Brain microvascular endothelial cell (primary cell): ENCODE measurements at regions not wholly inside any gene's neighbourhood (a gene's known extent, or its start where the extent isn't known, plus 50 kb on each side); places are given as distances from the start of the nearest gene placed in this dataset.
"Not testable (repeated sequence)": the region's sequence is repeated elsewhere in the genome, so short reads cannot be mapped to it uniquely, and the experiment has no call there.

ENCODE experiments used
- DNase-seq: peaks from one replicate; pipeline ENCODE4 v3.0.0-alpha.2; 2020
- H3K27ac ChIP-seq: fragments of 250-450 bp; sonication (Bioruptor Pico); 2 replicates; pipeline ENCODE4 v1.5.1; 2020; ENCODE audit warnings: mild to moderate bottlenecking, moderate library complexity
- H3K27me3 ChIP-seq: fragments of 250-450 bp; sonication (Bioruptor Pico); replicated peaks from 2 replicates; pipeline ENCODE4 v1.5.1; 2020; ENCODE audit warnings: mild to moderate bottlenecking
- H3K36me3 ChIP-seq: fragments of 250-450 bp; sonication (Bioruptor Pico); replicated peaks from 2 replicates; pipeline ENCODE4 v1.5.1; 2020; ENCODE audit warnings: mild to moderate bottlenecking
- H3K4me3 ChIP-seq: 2 replicates; pipeline ENCODE4 v1.5.1; 2011; ENCODE audit warnings: low read depth, mild to moderate bottlenecking, control low read depth, low read length, moderate library complexity
- in situ Hi-C: cut with HindIII; loops from 2 replicates; pipeline ENCODE4 v1.10.0; 2017; ENCODE audit warnings: low sequenced_read_pairs, low pct_ligation_motif_present
- TF ChIP-seq, protein P1 (sequence below): IDR thresholded peaks from 2 replicates; pipeline ENCODE4 v1.5.1; 2011; ENCODE audit warnings: low read depth, mild to moderate bottlenecking, moderate library complexity, low read length, control low read depth, inconsistent platforms; ENCODE audit errors: missing control alignments

- TF ChIP-seq, protein P1, sequence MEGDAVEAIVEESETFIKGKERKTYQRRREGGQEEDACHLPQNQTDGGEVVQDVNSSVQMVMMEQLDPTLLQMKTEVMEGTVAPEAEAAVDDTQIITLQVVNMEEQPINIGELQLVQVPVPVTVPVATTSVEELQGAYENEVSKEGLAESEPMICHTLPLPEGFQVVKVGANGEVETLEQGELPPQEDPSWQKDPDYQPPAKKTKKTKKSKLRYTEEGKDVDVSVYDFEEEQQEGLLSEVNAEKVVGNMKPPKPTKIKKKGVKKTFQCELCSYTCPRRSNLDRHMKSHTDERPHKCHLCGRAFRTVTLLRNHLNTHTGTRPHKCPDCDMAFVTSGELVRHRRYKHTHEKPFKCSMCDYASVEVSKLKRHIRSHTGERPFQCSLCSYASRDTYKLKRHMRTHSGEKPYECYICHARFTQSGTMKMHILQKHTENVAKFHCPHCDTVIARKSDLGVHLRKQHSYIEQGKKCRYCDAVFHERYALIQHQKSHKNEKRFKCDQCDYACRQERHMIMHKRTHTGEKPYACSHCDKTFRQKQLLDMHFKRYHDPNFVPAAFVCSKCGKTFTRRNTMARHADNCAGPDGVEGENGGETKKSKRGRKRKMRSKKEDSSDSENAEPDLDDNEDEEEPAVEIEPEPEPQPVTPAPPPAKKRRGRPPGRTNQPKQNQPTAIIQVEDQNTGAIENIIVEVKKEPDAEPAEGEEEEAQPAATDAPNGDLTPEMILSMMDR, result no peak
- no peak for DNase-seq
Measured at GRCh38 chr2:192391041-192391440, 196.3 kb upstream of the TMEFF2 start.

GRCh38 chr2:192390401-192390800, 195.7 kb upstream of the TMEFF2 start:
- Histone ChIP-seq H3K4me3 (no peak overlapping the region), H3K36me3 (no peaks in the 10 kb centered on the region), H3K27me3 (no peaks in the 10 kb centered on the region), H3K27ac (no peak overlapping the region)
- TF ChIP-seq, protein P1, result no peak
- DNase-seq, result no peak
- in situ Hi-C loops, result no loop called here

More at GRCh38 chr2:192391041-192391440, 196.3 kb upstream of the TMEFF2 start:
- Histone ChIP-seq H3K4me3 (no peak overlapping the region), H3K27ac (no peak overlapping the region), H3K27me3 (no peaks in the 10 kb centered on the region), H3K36me3 (no peaks in the 10 kb centered on the region)
- in situ Hi-C loops, result no loop called here

DNA sequence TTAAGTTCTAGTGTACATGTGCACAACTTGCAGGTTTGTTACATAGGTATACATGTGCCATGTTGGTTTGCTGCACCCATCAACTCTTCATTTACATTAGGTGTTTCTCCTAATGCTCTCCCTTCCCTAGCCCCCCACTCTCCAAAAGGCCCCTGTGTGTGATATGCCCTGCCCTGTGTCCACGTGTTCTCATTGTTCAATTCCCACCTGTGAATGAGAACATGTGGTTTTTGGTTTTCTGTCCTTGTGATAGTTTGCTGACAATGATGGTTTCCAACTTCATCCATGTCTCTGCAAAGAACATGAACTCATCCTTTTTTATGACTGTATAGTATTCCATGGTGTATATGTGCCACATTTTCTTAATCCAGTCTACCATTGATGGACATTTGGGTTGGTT, 189.5 kb upstream of the TMEFF2 start:
- H3K36me3 ChIP-seq, H3K4me3 ChIP-seq, DNase-seq, H3K27me3 ChIP-seq, H3K27ac ChIP-seq, in situ Hi-C loops: not testable (repeated sequence)

DNA sequence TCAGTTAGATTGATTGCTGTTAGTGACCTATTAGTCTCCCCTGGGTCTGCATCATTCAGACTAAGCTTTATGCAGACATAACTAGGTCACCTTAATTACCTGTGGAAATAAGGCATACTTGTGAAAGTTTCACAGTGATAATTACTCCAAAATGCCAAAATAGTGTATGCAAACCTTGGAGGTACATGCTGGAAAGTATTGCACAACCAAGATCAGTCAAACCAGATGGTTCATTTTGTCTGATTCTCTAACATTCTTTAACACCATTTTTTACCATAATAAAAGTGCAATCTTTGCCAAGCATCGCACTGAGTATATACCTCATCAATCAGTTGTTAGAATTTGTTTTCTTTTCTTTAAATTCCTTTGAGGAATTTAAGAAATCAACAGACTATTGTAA, 186.3 kb upstream of the TMEFF2 start:
- Histone ChIP-seq H3K27ac (no peak overlapping the region), H3K27me3 (no peaks in the 10 kb centered on the region), H3K36me3 (no peaks in the 10 kb centered on the region), H3K4me3 (no peak overlapping the region)
- in situ Hi-C loops, result no loop called here
- TF ChIP-seq, protein P1, result no peak
- DNase-seq, result no peak

DNA sequence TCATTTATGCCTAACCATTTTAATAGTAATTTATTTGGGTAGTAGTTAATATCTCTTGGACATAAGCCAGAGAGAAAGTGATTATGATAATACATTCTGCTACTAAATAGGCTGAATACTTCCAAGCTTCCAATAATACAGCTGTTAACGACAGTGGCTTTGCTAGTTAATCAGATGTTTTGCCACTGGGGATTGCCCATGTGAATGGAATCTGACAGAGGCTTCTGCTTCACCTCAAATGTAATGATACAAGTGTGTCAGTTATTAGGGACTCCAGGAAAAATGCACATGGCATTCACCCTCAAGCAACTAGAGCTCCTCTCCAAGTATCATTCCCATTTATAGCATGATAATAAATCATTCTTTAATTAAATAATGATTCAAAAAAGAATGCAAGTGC, 185.0 kb upstream of the TMEFF2 start:
- in situ Hi-C loops, result no loop called here
- TF ChIP-seq, protein P1, result no peak
- DNase-seq, result no peak

GRCh38 chr2:192377173-192377572, 182.4 kb upstream of the TMEFF2 start:
- no peak overlapping the region for H3K27ac ChIP-seq
- in situ Hi-C loops, result no loop called here
- TF ChIP-seq, protein P1, result no peak

More for the DNA sequence above, 185.0 kb upstream of the TMEFF2 start:
- no peak overlapping the region for H3K27ac ChIP-seq
- H3K4me3 ChIP-seq, result no peak overlapping the region
- no peaks in the 10 kb centered on the region for H3K36me3 ChIP-seq
- no peaks in the 10 kb centered on the region for H3K27me3 ChIP-seq

More at GRCh38 chr2:192377173-192377572, 182.4 kb upstream of the TMEFF2 start:
- H3K36me3 ChIP-seq, result no peaks in the 10 kb centered on the region
- no peak for DNase-seq
- H3K4me3 ChIP-seq, result no peak overlapping the region
- H3K27me3 ChIP-seq, result no peaks in the 10 kb centered on the region
